A549 (cell line): ENCODE measurements at regions not wholly inside any gene's neighbourhood (a gene's known extent, or its start where the extent isn't known, plus 50 kb on each side); places are given as distances from the start of the nearest gene placed in this dataset.

Experiments
- ATAC-seq, 2 experiments: fragments of 200-7000 bp in 1 of 2; fragments of >200 bp in 1 of 2; cut with Nextera tagmentation in 1 of 2; cut with Tn5 transposase in 1 of 2; 3 replicates each; pipeline versions ENCODE4 v1.8.0 to v1.9.1; 2018 to 2020; ENCODE audit warnings: mild to moderate bottlenecking in 1 of 2, moderate library complexity in 1 of 2
- CTCF ChIA-PET: fragments of 300-600 bp; sonication (Branson Sonifier 250); formaldehyde crosslinking; extraction: SDS; loops from one replicate; lab custom pipeline; 2021; ENCODE audit warnings: antibody characterized with exemption, inconsistent platforms; lab: Yijun Ruan, JAX
- POLR2A ChIA-PET: fragments of 350-600 bp; formaldehyde crosslinking; extraction: SDS; loops from one replicate; lab custom pipeline; 2021; ENCODE audit warnings: antibody characterized with exemption, inconsistent platforms; lab: Yijun Ruan, JAX
- DNase-seq, 2 experiments: peaks; one replicate each; pipeline versions ENCODE4 v3.0.0 to v3.0.0-alpha.2; 2011 to 2016; ENCODE audit warnings: low read depth in 1 of 2, low spot score in 1 of 2
- FAIRE-seq: peaks from 2 replicates; lab custom pipeline; 2011; peaks lifted over from hg19 to GRCh38; lab: Jason Lieb, UNC
- H3K27ac ChIP-seq, 2 experiments: fragments of >200 bp; sonication (Bioruptor Twin); formaldehyde crosslinking; 3 replicates each; pipeline ENCODE4 v1.5.1; 2016 to 2017
- H3K4me1 ChIP-seq: fragments of >200 bp; sonication (Bioruptor Twin); formaldehyde crosslinking; 3 replicates; pipeline ENCODE4 v1.6.1; 2016
- H3K4me2 ChIP-seq: fragments of >200 bp; sonication (Bioruptor Twin); formaldehyde crosslinking; 3 replicates; pipeline ENCODE4 v1.6.1; 2016
- H3K4me3 ChIP-seq: fragments of >200 bp; sonication (Bioruptor Twin); formaldehyde crosslinking; 3 replicates; pipeline ENCODE4 v1.5.1; 2016
- H3K9me3 ChIP-seq: fragments of >200 bp; sonication (Bioruptor Twin); formaldehyde crosslinking; 3 replicates; pipeline ENCODE4 v1.6.1; 2016
- BHLHE40 ChIP-seq: IDR thresholded peaks from 2 replicates; pipeline ENCODE4 v1.6.1; 2012; ENCODE audit warnings: low read depth, low read length, inconsistent platforms
- CBX8 ChIP-seq: fragments of 200-600 bp; sonication (generic); IDR thresholded peaks from 2 replicates; pipeline ENCODE4 v1.6.1; 2016
- E2F6 ChIP-seq: IDR thresholded peaks from 2 replicates; pipeline ENCODE4 v1.6.1; 2012; ENCODE audit warnings: low read depth, borderline replicate concordance
- EP300 ChIP-seq, 2 experiments: fragments of >200 bp; sonication (Bioruptor Twin); formaldehyde crosslinking; IDR thresholded peaks; 2 replicates in 1 of 2; 3 replicates in 1 of 2; pipeline ENCODE4 v1.6.1; 2016 to 2017
- HOXA7 ChIP-seq: fragments of 250-450 bp; sonication (Bioruptor Pico); IDR thresholded peaks from 2 replicates; pipeline ENCODE4 v1.5.0; 2020; ENCODE audit warnings: mild to moderate bottlenecking, moderate library complexity
- MAX ChIP-seq: IDR thresholded peaks from 2 replicates; pipeline ENCODE4 v1.6.1; 2012
- MYC ChIP-seq: IDR thresholded peaks from 2 replicates; pipeline ENCODE4 v1.6.1; 2012; ENCODE audit warnings: mild to moderate bottlenecking, inconsistent platforms, low read length, improper control_type of control experiment, borderline replicate concordance
- PBX3 ChIP-seq: IDR thresholded peaks from 2 replicates; pipeline ENCODE4 v1.6.1; 2012
- POLR2AphosphoS2 ChIP-seq: conservative IDR thresholded peaks from 2 replicates; pipeline ENCODE4 v1.6.1; 2012; ENCODE audit warnings: low read length, improper control_type of control experiment, inconsistent platforms
- RARB ChIP-seq: fragments of 250-450 bp; sonication (Bioruptor Pico); IDR thresholded peaks from 2 replicates; pipeline ENCODE4 v1.8.0; 2021; ENCODE audit warnings: mild to moderate bottlenecking, moderate library complexity
- RCOR1 ChIP-seq: fragments of 150-350 bp; IDR thresholded peaks from 2 replicates; pipeline ENCODE4 v1.6.1; 2014; ENCODE audit warnings: antibody characterized with exemption, low read length, low read depth
- RFX5 ChIP-seq: fragments of 450-650 bp; IDR thresholded peaks from 2 replicates; pipeline ENCODE4 v1.7.1; 2014; ENCODE audit warnings: antibody characterized with exemption, mild to moderate bottlenecking, moderate library complexity
- SREBF2 ChIP-seq: fragments of 450-650 bp; IDR thresholded peaks from 2 replicates; pipeline ENCODE4 v1.6.1; 2014; ENCODE audit warnings: mild to moderate bottlenecking, moderate library complexity
- TP53 ChIP-seq: fragments of 250-450 bp; sonication (Bioruptor Pico); IDR thresholded peaks from 2 replicates; pipeline ENCODE4 v1.5.0; 2021; ENCODE audit warnings: mild to moderate bottlenecking, moderate library complexity
- USF2 ChIP-seq: fragments of 450-650 bp; IDR thresholded peaks from 2 replicates; pipeline ENCODE4 v1.6.1; 2014; ENCODE audit warnings: antibody characterized with exemption
- ZNF302 ChIP-seq: fragments of 250-450 bp; sonication (Bioruptor Pico); IDR thresholded peaks from 2 replicates; pipeline ENCODE4 v1.9.0; 2021; ENCODE audit warnings: inconsistent platforms, mild to moderate bottlenecking, moderate library complexity
- ZSCAN20 ChIP-seq: fragments of 250-450 bp; sonication (Bioruptor Pico); IDR thresholded peaks from 2 replicates; pipeline ENCODE4 v1.8.0; 2022; ENCODE audit warnings: mild to moderate bottlenecking, moderate library complexity
- TF ChIP-seq, protein P1 (sequence below): fragments of 200-600 bp; sonication (generic); IDR thresholded peaks from 2 replicates; pipeline ENCODE4 v1.6.1; 2016; ENCODE audit warnings: antibody characterized with exemption, mild to moderate bottlenecking, moderate library complexity
- TF ChIP-seq, protein P2 (sequence below): fragments of 250-450 bp; sonication (Bioruptor Pico); IDR thresholded peaks from 2 replicates; pipeline ENCODE4 v1.5.0; 2020; ENCODE audit warnings: low read depth, mild to moderate bottlenecking, moderate library complexity

DNA sequence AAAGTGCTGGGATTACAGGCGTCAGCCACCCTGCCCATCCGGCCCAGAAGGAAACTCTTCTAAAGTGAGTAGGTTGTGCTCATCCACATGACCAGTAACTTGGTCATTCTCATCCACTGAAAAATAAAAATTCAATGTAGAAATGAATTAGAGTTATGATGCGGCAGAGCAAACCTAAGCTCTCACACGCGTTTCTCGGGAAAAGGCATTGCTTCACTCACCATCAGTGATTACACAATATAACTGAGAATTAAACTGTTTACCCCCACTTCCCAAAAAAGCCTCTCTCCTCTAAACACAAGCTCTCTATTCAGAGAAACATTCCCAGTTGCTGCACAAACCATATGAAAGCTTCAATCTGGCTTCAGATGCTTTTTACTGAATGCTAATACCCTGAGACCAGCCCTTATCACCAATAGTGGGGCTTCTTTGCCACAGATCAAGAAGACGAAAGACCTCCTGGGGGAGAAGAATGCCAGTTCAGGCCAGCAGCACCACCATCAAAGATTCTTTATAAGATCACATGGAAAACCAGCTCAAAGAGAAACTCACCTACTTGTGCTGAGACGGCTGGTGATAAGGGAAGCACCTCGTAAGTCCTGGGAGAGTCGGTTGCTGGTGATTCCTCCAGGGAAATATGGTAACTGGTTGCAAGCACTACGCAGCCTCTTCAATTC, 121.5 kb upstream of the SFSWAP start (continued):
- TF ChIP-seq PBX3 (no peak), RCOR1 (no peak), ZNF302 (CRISPR knock-in tag) (no peak)
- TF ChIP-seq, protein P1, sequence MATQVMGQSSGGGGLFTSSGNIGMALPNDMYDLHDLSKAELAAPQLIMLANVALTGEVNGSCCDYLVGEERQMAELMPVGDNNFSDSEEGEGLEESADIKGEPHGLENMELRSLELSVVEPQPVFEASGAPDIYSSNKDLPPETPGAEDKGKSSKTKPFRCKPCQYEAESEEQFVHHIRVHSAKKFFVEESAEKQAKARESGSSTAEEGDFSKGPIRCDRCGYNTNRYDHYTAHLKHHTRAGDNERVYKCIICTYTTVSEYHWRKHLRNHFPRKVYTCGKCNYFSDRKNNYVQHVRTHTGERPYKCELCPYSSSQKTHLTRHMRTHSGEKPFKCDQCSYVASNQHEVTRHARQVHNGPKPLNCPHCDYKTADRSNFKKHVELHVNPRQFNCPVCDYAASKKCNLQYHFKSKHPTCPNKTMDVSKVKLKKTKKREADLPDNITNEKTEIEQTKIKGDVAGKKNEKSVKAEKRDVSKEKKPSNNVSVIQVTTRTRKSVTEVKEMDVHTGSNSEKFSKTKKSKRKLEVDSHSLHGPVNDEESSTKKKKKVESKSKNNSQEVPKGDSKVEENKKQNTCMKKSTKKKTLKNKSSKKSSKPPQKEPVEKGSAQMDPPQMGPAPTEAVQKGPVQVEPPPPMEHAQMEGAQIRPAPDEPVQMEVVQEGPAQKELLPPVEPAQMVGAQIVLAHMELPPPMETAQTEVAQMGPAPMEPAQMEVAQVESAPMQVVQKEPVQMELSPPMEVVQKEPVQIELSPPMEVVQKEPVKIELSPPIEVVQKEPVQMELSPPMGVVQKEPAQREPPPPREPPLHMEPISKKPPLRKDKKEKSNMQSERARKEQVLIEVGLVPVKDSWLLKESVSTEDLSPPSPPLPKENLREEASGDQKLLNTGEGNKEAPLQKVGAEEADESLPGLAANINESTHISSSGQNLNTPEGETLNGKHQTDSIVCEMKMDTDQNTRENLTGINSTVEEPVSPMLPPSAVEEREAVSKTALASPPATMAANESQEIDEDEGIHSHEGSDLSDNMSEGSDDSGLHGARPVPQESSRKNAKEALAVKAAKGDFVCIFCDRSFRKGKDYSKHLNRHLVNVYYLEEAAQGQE = no peak

- FAIRE-seq (no peak), DNase-seq (no peak), ATAC-seq (no peak)
- ChIA-PET CTCF (interaction anchor here (0.7 to 1.4 kb wide), 3 partner anchors 9 to 20 kb away, joined by 3 to 4 read pairs (median 3); no protein-coding TSS in a partner anchor), POLR2A (no interaction called here)
- Histone ChIP-seq H3K4me1 (no peaks in the 10 kb centered on the region), H3K4me3 (no peak overlapping the region), H3K27ac (no peak overlapping the region), H3K9me3 (no peaks in the 10 kb centered on the region), H3K4me2 (no peak overlapping the region)
- TF ChIP-seq, protein P2, sequence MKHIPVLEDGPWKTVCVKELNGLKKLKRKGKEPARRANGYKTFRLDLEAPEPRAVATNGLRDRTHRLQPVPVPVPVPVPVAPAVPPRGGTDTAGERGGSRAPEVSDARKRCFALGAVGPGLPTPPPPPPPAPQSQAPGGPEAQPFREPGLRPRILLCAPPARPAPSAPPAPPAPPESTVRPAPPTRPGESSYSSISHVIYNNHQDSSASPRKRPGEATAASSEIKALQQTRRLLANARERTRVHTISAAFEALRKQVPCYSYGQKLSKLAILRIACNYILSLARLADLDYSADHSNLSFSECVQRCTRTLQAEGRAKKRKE (CRISPR knock-in tag) = no peak
- TF ChIP-seq RFX5 = no peak
- TF ChIP-seq EP300 (IDR thresholded peaks at IDR 0.05) = no peak
- TF ChIP-seq MYC = no peak
- TF ChIP-seq HOXA7 = no peak
- TF ChIP-seq RARB (CRISPR knock-in tag) = no peak
- TF ChIP-seq RCOR1 = no peak
- TF ChIP-seq BHLHE40 = no peak
- TF ChIP-seq E2F6 = no peak
- no peak for TF ChIP-seq TP53 (CRISPR knock-in tag)
- TF ChIP-seq USF2 = no peak
- TF ChIP-seq POLR2AphosphoS2 = no peak
- no peak for TF ChIP-seq MAX
- TF ChIP-seq ZSCAN20 (CRISPR knock-in tag) = no peak
- no peak for TF ChIP-seq SREBF2
- TF ChIP-seq CBX8 = no peak
Measured at GRCh38 chr12:131589966-131590365, 120.9 kb upstream of the SFSWAP start.
